Mesenchymal stem cell (in vitro differentiated cells and primary cell): ENCODE measurements at regions not wholly inside any gene's neighbourhood (a gene's known extent, or its start where the extent isn't known, plus 50 kb on each side); places are given as distances from the start of the nearest gene placed in this dataset.

Experiments
- DNase-seq: peaks from one replicate; pipeline ENCODE4 v3.0.0-alpha.2; 2013
- H2AFZ ChIP-seq: one replicate; pipeline ENCODE4 v1.6.1; 2013; ENCODE audit warnings: low read depth, mild to moderate bottlenecking, control low read depth, inconsistent platforms, low read length, moderate library complexity
- H2AK5ac ChIP-seq: 2 replicates; pipeline ENCODE4 v1.6.1; 2013; ENCODE audit warnings: low read length, moderate library complexity, mild to moderate bottlenecking, inconsistent platforms; ENCODE audit not compliant: severe bottlenecking
- H2BK120ac ChIP-seq: one replicate; pipeline ENCODE4 v1.6.1; 2013; ENCODE audit warnings: low read depth, mild to moderate bottlenecking, inconsistent platforms, low read length, moderate library complexity
- H2BK12ac ChIP-seq, 2 experiments: one replicate each; pipeline ENCODE4 v1.6.1; 2013; ENCODE audit warnings: inconsistent platforms in 2 of 2, low read length in 2 of 2, mild to moderate bottlenecking in 2 of 2, moderate library complexity in 2 of 2, control low read depth in 1 of 2
- H2BK15ac ChIP-seq: one replicate; pipeline ENCODE4 v1.6.1; 2013; ENCODE audit warnings: mild to moderate bottlenecking, low read depth, inconsistent platforms; ENCODE audit not compliant: poor library complexity, severe bottlenecking
- H2BK5ac ChIP-seq: 2 replicates; pipeline ENCODE4 v1.6.1; 2013; ENCODE audit warnings: low read depth, mild to moderate bottlenecking, low read length, control low read depth, inconsistent platforms; ENCODE audit not compliant: poor library complexity, severe bottlenecking
- H3K14ac ChIP-seq, 2 experiments: one replicate each; pipeline ENCODE4 v1.6.1; 2013; ENCODE audit warnings: inconsistent platforms in 2 of 2, low read length in 2 of 2, control low read depth in 1 of 2, mild to moderate bottlenecking in 1 of 2, moderate library complexity in 1 of 2
- H3K18ac ChIP-seq, 2 experiments: one replicate each; pipeline ENCODE4 v1.6.1; 2013; ENCODE audit warnings: inconsistent platforms in 2 of 2, low read length in 2 of 2, control low read depth in 1 of 2, low read depth in 1 of 2, mild to moderate bottlenecking in 1 of 2
- H3K23ac ChIP-seq, 2 experiments: one replicate each; pipeline ENCODE4 v1.6.1; 2013; ENCODE audit warnings: inconsistent platforms in 2 of 2, low read length in 2 of 2, mild to moderate bottlenecking in 2 of 2, moderate library complexity in 2 of 2, control low read depth in 1 of 2
- H3K27ac ChIP-seq: 2 replicates; pipeline ENCODE4 v1.5.1; 2013; ENCODE audit warnings: mild to moderate bottlenecking, moderate library complexity, low read length, control low read depth, inconsistent platforms; ENCODE audit not compliant: poor library complexity, severe bottlenecking
- H3K27me3 ChIP-seq, 2 experiments: 2 replicates each; pipeline versions ENCODE4 v1.6.1 to v1.7.0; 2013; ENCODE audit warnings: low read length in 2 of 2, mild to moderate bottlenecking in 2 of 2, moderate library complexity in 2 of 2, control low read depth in 1 of 2, inconsistent platforms in 1 of 2; ENCODE audit not compliant: control insufficient read depth in 1 of 2, insufficient read depth in 1 of 2
- H3K36me3 ChIP-seq, 2 experiments: 2 replicates each; pipeline versions ENCODE4 v1.6.1 to v1.7.0; 2013; ENCODE audit warnings: low read length in 2 of 2, control low read depth in 1 of 2, inconsistent platforms in 1 of 2, low read depth in 1 of 2, mild to moderate bottlenecking in 1 of 2; ENCODE audit not compliant: insufficient read depth in 2 of 2, control insufficient read depth in 1 of 2
- H3K4ac ChIP-seq, 2 experiments: one replicate each; pipeline ENCODE4 v1.6.1; 2013; ENCODE audit warnings: inconsistent platforms in 2 of 2, low read length in 2 of 2, mild to moderate bottlenecking in 2 of 2, moderate library complexity in 2 of 2, control low read depth in 1 of 2, low read depth in 1 of 2
- H3K4me1 ChIP-seq: 2 replicates; pipeline ENCODE4 v1.6.1; 2013; ENCODE audit warnings: low read depth, low read length, control low read depth; ENCODE audit not compliant: control insufficient read depth, insufficient read depth
- H3K4me2 ChIP-seq: 2 replicates; pipeline ENCODE4 v1.6.1; 2013; ENCODE audit warnings: low read length, mild to moderate bottlenecking, inconsistent platforms; ENCODE audit not compliant: poor library complexity, severe bottlenecking
- H3K4me3 ChIP-seq, 2 experiments: 2 replicates each; pipeline versions ENCODE4 v1.5.1 to v1.7.0; 2013; ENCODE audit warnings: low read length in 2 of 2, mild to moderate bottlenecking in 2 of 2, control low read depth in 1 of 2, low read depth in 1 of 2; ENCODE audit not compliant: insufficient read depth in 1 of 2
- H3K79me1 ChIP-seq: replicated peaks from 2 replicates; pipeline ENCODE4 v1.6.1; 2013; ENCODE audit warnings: mild to moderate bottlenecking, control low read depth, low read length, inconsistent platforms; ENCODE audit not compliant: poor library complexity, severe bottlenecking
- H3K9ac ChIP-seq: 2 replicates; pipeline ENCODE4 v1.7.0; 2013; ENCODE audit warnings: mild to moderate bottlenecking, low read length, moderate library complexity
- H3K9me3 ChIP-seq: 2 replicates; pipeline ENCODE4 v1.7.0; 2013; ENCODE audit warnings: mild to moderate bottlenecking, low read length; ENCODE audit not compliant: control insufficient read depth
- H4K8ac ChIP-seq: one replicate; pipeline ENCODE4 v1.6.1; 2013; ENCODE audit warnings: inconsistent platforms, mild to moderate bottlenecking, low read length, moderate library complexity
- H4K91ac ChIP-seq: one replicate; pipeline ENCODE4 v1.6.1; 2013; ENCODE audit warnings: mild to moderate bottlenecking, low read length, inconsistent platforms
- WGBS: methylation state at CpG from one replicate; pipeline ENCODE4 v1.1.7; 2013; ENCODE audit warnings: mixed read lengths; 5-methylcytosine and 5-hydroxymethylcytosine counted together

DNA sequence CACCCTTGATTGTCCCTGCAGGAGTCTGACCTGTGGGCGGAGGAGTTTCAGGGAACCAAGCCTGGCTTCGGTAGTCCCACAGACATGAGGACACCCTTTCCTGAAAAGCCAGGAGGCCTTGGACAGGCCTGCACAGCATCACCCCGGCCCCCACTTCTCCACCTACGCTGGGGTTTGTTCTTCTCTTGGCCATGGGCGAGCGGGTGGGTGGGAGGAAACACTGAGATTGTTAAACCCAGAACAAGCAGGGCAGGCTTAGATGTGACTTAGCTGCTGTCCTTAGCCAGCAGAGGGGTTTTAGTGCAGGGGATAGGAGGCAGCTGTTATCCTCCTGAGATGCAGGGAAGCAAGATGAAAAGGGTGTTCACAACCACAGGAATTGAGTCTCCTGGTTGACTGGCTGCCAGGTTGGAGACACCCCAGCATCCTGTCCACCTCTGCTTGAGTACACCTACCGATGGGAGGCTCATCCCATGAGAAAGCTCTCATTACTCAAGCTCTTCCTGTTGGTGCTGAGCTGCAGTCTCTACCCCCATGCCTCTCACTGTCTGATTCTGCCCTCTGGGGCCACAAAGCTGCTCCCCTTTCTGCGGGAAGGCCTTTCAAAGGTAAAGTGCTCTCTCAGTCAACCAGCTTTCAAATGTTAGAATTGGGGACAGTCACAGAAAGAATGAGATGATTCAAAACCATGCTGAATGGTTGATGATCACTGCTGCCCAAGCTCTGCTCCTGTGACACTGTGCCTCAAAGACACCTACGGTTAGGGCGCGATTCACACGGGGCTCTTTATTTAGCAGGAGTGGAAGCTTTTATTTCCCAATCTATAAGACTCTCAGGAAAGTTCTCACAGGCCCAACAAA lies 86.3 kb downstream of the IRF2BPL start:
- Histone ChIP-seq H3K4me3 (no peak overlapping the region), H3K23ac (no peak overlapping the region), H2AK5ac (no peak overlapping the region), H4K91ac (peak overlapping the region; percentile 27), H2BK5ac (no peak overlapping the region), H3K27ac (no peak overlapping the region), H3K27me3 (no peaks in the 10 kb centered on the region), H3K4me2 (no peak overlapping the region), H2BK12ac (peak overlapping the region; percentile 28 to 45), H3K9me3 (no peaks in the 10 kb centered on the region), H2BK120ac (peak overlapping the region; percentile 4), H3K4me1 (peaks cover 23% of the 10 kb centered on the region), H3K79me1 (no peaks in the 10 kb centered on the region), H3K18ac (peak overlapping the region; percentile 9 to 49), H2AFZ (no peak overlapping the region), H4K8ac (no peak overlapping the region), H2BK15ac (no peak overlapping the region), H3K4ac (no peak overlapping the region), H3K9ac (no peak overlapping the region), H3K36me3 (no peaks in the 10 kb centered on the region), H3K14ac (no peak overlapping the region)
- no peak for DNase-seq
- 80% methylated on average over 12 of the region's 12 CpGs for WGBS

DNA sequence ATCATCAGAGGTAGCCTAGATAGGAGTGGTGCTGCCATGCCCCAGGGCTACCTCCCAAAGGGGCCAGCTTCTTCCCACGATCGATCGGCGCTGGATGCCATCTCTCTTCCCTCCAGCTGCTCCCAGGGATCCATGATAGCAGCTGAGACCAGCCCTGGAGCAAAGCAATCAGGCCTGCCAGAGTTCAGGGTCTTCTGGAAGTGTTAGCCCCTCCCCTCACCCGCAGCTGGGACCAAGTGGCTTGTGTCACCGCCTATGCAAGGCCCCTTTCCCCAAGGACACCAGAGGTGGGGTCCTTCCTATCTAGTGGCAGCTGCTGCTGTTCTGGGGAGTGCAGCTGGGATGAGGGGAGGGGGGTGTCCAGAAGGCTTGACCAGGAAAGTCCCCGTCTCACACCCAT lies 87.0 kb downstream of the IRF2BPL start:
- Histone ChIP-seq H2BK15ac (no peak overlapping the region), H2BK120ac (peak overlapping the region; percentile 4), H3K18ac (peak overlapping the region in 1 of 2 experiments; percentile 55), H3K9ac (no peak overlapping the region), H3K9me3 (no peaks in the 10 kb centered on the region), H3K4me3 (no peak overlapping the region), H3K79me1 (no peaks in the 10 kb centered on the region), H3K14ac (no peak overlapping the region), H3K27me3 (no peaks in the 10 kb centered on the region), H2AK5ac (peak overlapping the region; percentile 11), H2BK5ac (no peak overlapping the region), H2BK12ac (peak overlapping the region in 1 of 2 experiments; percentile 28), H3K27ac (no peak overlapping the region), H3K4me2 (no peak overlapping the region), H3K23ac (no peak overlapping the region), H3K4me1 (peaks cover 19% of the 10 kb centered on the region), H4K91ac (no peak overlapping the region), H3K36me3 (no peaks in the 10 kb centered on the region), H2AFZ (no peak overlapping the region), H3K4ac (peak overlapping the region in 1 of 2 experiments; percentile 15), H4K8ac (no peak overlapping the region)
- DNase-seq = no peak
- WGBS = 70% methylated on average over 7 of the region's 7 CpGs

DNA sequence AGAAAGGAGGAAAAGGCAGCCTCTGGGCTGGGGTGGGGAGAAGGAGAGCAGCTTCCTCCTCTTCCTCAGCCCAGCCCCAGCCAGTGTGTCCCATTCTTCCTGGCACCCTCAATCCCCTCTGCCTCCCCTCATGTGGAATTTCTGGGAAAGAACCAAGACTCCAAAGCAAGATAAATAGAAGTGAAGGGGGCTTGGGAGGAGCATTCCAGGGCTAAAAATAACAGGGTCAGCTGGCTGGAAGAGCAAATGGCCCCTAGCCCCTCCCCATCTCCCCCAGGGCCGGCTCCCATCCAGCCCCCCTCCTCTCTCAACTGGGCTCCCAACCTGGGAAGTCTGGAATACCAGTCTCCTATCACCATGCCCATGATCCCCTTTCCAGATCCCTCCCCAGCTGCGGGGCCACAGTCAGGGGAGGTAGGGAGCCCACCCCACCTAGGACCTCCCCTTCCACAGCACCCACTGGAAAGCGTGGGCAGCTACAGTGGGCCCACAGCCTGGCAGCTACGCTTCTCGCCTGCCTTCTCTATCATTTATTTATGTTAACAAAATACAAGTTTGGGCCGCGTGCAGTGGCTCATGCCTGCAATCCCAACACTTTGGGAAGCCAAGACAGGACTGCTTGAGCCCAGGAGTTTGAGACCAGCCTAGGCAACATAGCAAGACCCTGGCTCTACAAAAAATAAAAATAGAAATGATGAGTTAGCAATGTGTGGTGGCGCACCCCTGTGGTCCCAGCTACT lies 88.3 kb downstream of the IRF2BPL start:
- peaks cover 18% of the 10 kb centered on the region for H3K4me1 ChIP-seq
- peak overlapping the region; percentile 22 to 66 for H3K4ac ChIP-seq
- H3K79me1 ChIP-seq = no peaks in the 10 kb centered on the region
- no peak overlapping the region for H3K4me3 ChIP-seq
- H3K23ac ChIP-seq = no peak overlapping the region
- no peaks in the 10 kb centered on the region for H3K27me3 ChIP-seq
- peak overlapping the region; percentile 1 for H4K8ac ChIP-seq
- peak overlapping the region in 1 of 2 experiments; percentile 31 for H3K14ac ChIP-seq
- H3K4me2 ChIP-seq = no peak overlapping the region
- H2AFZ ChIP-seq = no peak overlapping the region
- H3K9ac ChIP-seq = no peak overlapping the region
- H2BK12ac ChIP-seq = peak overlapping the region; percentile 83 to 87
- H3K27ac ChIP-seq = no peak overlapping the region
- WGBS = 87% methylated on average over 8 of the region's 8 CpGs
- H2BK120ac ChIP-seq = no peak overlapping the region
- no peaks in the 10 kb centered on the region for H3K9me3 ChIP-seq
- peak overlapping the region; percentile 11 for H2AK5ac ChIP-seq
- DNase-seq = no peak
- H3K36me3 ChIP-seq = no peaks in the 10 kb centered on the region
- peak overlapping the region in 1 of 2 experiments; percentile 7 for H3K18ac ChIP-seq
- no peak overlapping the region for H2BK5ac ChIP-seq
- H4K91ac ChIP-seq = peak overlapping the region; percentile 64
- H2BK15ac ChIP-seq = peak overlapping the region; percentile 87
